Myocyte (in vitro differentiated cells): ENCODE measurements at regions not wholly inside any gene's neighbourhood (a gene's known extent, or its start where the extent isn't known, plus 50 kb on each side); places are given as distances from the start of the nearest gene placed in this dataset.

Experiments used
- DNase-seq: peaks from one replicate; pipeline ENCODE4 v3.0.0-alpha.2; 2012; ENCODE audit warnings: low read depth

DNA sequence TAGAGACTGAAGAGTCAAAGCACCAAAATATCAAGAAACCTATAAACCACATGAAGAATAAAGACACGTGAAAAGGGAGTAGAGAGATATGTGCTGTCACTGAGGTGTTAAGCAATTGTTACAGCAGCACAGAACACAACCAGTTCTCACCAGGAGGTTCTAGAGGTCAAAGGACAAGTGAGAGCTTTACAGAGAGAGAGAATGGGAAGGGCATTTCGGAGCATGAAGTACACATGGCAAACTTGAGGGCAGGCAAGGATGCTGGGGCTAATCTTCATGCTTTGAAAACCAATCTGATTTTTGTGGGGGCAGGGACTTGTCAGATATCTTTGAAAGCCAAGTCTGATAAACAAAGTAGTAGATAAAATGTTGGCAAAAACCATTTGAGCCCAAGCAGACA is 142.3 kb upstream of the NRSN1 start:
- DNase-seq: no peak

GRCh38 chr6:23985015-23985414 is 141.0 kb upstream of the NRSN1 start:
- DNase-seq: no peak

DNA sequence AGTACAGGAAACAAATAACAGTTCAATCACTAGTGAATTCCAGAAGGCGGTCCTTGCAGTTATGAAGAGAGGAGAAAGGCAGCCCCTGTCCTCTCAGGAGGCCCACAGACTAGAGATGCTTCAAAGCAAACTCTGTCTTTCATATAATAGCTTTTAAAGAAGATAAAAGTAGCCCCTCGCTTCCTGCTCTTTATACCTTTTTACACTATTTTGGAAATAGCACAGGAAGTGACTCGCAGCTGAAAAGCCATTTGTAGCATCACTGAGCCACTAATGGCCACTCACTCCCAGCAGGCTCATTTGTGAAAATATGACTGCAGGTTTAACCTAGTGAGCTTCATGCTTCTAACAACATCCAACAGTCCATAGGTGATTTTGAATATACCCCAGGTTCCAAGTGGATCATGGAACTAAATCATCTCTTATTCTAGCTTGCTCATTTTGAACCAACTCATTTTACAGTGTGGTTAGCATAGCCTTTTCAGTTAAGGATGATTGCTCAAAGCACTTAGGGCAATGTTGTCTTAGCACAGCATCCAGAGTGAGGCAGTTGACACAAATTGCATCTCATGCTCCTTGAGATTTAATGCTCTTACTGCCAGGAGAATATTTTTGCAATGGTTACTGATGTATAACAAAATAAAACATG is 136.0 kb upstream of the NRSN1 start:
- DNase-seq: no peak

- no peak for DNase-seq
These were observed 132.0 kb upstream of the NRSN1 start for GRCh38 chr6:23994013-23994412.

DNA sequence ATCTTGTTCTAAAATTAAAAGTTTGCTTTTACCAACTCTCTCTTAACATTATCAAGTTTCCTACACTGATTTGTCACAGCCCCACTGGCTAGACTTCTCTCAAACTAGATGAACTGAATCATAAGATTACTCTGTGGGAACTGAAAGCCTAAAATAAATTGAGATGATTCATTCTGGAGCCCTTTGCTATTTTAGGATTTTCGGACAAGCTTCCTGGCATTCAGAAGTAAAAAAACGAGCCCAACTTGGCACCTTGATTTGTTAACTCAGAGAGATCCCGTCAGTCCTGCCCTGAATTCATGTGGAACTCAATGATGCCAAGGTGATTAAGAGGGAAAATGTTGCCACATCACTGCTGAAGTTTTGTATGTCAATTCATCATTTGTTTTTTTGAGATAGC is 122.0 kb upstream of the NRSN1 start:
- peak; percentile 35 for DNase-seq

GRCh38 chr6:24004659-24005058 is 121.4 kb upstream of the NRSN1 start:
- peak; percentile 6 for DNase-seq

GRCh38 chr6:24006254-24006653 is 119.8 kb upstream of the NRSN1 start:
- DNase-seq: no peak

DNA sequence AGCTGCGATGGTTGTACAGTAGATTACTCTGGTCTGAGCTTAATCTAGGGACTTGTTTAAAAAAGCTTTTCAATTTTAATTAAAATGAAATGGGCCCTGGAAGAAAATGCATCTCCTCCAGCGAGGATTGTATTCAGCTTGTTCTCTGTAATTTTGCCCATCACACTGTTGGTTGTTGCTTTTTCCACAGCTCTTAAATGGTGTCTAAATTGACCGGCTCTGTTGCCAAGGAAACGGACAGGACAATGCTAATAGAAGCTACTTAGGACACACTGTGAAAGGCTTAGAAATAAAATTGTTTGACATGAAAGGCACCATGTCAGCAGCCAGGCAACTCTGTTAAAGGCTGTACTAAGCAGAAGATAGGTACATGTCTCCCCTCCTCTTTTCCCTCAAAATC is 116.7 kb upstream of the NRSN1 start:
- no peak for DNase-seq

DNA sequence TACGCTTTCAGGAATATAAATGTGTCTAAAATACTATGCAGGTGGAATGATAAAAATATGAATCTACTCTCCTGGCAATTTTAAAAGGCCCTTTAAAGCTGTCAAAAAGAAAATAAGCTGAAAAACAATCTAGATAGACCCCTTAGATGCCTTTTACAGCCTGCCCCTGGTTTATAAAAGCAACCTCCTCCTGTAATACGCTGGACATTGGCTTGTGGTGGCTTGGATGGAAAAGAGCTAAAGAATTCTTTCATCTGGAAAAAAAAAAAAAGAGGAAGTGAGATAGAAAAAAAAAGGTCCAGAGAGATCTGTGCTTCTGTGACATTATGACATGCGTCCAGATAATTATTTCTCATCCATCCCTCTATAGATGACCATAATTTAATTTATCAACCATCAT is 115.9 kb upstream of the NRSN1 start:
- DNase-seq: no peak

DNA sequence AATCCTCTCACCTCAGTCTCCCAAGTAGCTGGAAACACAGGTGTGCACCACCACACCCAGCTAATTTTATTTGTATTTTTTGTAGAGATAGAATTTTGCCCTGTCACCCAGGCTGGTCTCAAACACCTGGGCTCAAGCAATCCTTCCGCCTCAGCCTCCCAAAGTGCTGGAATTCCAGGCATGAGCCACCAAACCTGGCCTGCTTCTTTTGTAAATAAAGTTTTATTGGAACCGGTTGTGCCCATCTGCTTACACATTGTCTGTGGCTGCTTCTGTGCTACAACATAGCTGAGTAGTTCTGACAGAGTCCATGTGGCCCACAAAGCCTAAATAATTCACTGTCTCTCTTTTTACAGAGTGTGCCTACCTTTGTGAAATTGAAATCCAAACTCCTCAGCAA is 109.7 kb upstream of the NRSN1 start:
- DNase-seq: no peak

DNA sequence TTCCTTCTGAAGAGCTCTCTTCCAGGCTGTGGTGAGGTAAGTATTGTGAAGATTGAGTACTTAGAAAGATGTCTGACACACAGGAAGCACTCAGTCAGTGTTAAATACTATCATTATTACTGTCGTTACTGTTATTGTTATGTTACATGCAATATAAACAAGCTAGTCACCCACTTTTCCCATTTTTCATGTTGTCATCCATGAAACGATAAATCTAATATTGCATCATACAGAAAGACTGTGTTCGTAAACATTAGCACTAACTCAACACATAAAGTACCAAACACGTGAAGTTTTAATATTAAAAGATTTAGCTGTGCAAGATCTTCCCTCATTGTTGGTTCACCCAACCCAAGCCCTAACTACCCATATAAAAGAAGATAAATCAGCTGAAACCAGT is 109.2 kb upstream of the NRSN1 start:
- DNase-seq: no peak

- no peak for DNase-seq
These were observed 106.6 kb upstream of the NRSN1 start for GRCh38 chr6:24019393-24019792.

- DNase-seq: no peak
These were observed 106.2 kb upstream of the NRSN1 start for GRCh38 chr6:24019830-24020229.

DNA sequence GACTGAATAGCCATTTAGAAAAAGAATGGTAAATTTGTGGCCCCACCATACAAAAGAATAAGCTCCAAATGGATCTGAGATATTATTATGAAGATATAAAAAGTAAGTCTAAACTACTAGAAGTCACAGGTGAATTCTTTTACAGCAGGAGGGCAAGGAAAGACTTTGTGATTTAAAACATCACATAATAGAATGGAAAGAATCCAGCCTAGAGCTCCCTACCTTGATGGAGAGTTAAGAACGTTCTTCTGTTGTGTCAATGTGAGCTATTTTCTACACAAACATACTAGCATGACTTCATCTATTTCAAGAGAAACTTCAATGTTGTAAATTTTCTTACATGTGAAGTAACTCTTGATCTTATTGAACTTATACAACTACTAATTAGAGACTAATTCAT is 100.0 kb upstream of the NRSN1 start:
- no peak for DNase-seq

GRCh38 chr6:24031496-24031895 is 94.5 kb upstream of the NRSN1 start:
- no peak for DNase-seq

- DNase-seq: no peak
These were observed 92.9 kb upstream of the NRSN1 start for GRCh38 chr6:24032896-24033688.

GRCh38 chr6:24043848-24044247 is 82.2 kb upstream of the NRSN1 start:
- DNase-seq: no peak

- no peak for DNase-seq
These were observed 73.9 kb upstream of the NRSN1 start for GRCh38 chr6:24051942-24052589.

- no peak for DNase-seq
These were observed 73.4 kb upstream of the NRSN1 start for GRCh38 chr6:24052590-24052961.

- no peak for DNase-seq
These were observed 73.0 kb upstream of the NRSN1 start for GRCh38 chr6:24053057-24053456.

- no peak for DNase-seq
These were observed 71.6 kb upstream of the NRSN1 start for GRCh38 chr6:24054388-24054787.

- DNase-seq: no peak
These were observed 69.4 kb upstream of the NRSN1 start for GRCh38 chr6:24056567-24056966.

DNA sequence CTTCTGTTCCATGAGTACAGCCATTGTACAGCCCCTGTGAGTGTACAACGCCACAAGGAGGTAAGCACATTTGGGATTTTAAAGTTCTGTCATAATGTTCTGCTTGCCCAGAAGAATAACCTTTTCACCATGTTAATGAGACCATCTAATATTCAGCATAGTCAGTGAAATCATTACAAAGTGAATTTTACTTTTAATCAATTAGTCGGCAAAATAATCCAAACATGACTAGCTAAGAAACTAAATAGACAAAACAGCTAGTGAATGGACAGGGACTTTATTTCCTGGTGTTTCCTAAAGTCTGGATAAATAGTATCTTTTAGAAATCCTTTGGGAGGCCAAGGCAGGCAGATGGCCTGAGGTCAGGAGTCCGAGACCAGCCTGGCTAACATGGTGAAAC is 69.0 kb upstream of the NRSN1 start:
- no peak for DNase-seq
